SU-DHL-6 (cell line): ENCODE measurements at regions not wholly inside any gene's neighbourhood (a gene's known extent, or its start where the extent isn't known, plus 50 kb on each side); places are given as distances from the start of the nearest gene placed in this dataset.

Experiments
- H2AFZ ChIP-seq: fragments of 200-600 bp; sonication (generic); 2 replicates; pipeline ENCODE4 v1.6.1; 2014; ENCODE audit warnings: low read depth, mild to moderate bottlenecking, moderate library complexity, mixed read lengths, antibody characterized with exemption, low read length; ENCODE audit not compliant: severe bottlenecking
- H3F3A ChIP-seq: fragments of 200-600 bp; shearing (Covaris generic); 2 replicates; pipeline ENCODE4 v1.6.0; 2016; ENCODE audit warnings: antibody characterized with exemption, mild to moderate bottlenecking; ENCODE audit not compliant: insufficient read depth
- H3K27ac ChIP-seq: fragments of 200-600 bp; sonication (generic); 2 replicates; pipeline ENCODE4 v1.5.1; 2016; ENCODE audit warnings: low read depth, mild to moderate bottlenecking, low read length, moderate library complexity, mixed read lengths
- H3K27me3 ChIP-seq: fragments of 200-600 bp; sonication (generic), shearing (Covaris generic); 2 replicates; pipeline ENCODE4 v1.6.0; 2014; ENCODE audit warnings: mild to moderate bottlenecking, low read length
- H3K36me3 ChIP-seq: fragments of 200-600 bp; sonication (generic); 2 replicates; pipeline ENCODE4 v1.6.1; 2014; ENCODE audit warnings: mild to moderate bottlenecking, low read length, mixed read lengths
- H3K4me2 ChIP-seq: fragments of 300-600, 200-600 bp; shearing (Covaris generic), sonication (generic); 2 replicates; pipeline ENCODE4 v1.6.0; 2014; ENCODE audit warnings: low read length, low read depth, mild to moderate bottlenecking; ENCODE audit not compliant: poor library complexity, severe bottlenecking
- H3K4me3 ChIP-seq: fragments of 200-600 bp; sonication (generic); 2 replicates; pipeline ENCODE4 v1.5.1; 2014; ENCODE audit warnings: antibody characterized with exemption, low read length, mild to moderate bottlenecking, mixed read lengths; ENCODE audit not compliant: insufficient read depth, poor library complexity, severe bottlenecking
- H3K79me2 ChIP-seq: fragments of 200-600 bp; sonication (generic); 2 replicates; pipeline ENCODE4 v1.6.1; 2014; ENCODE audit warnings: mild to moderate bottlenecking, low read length, moderate library complexity; ENCODE audit not compliant: insufficient read depth
- H3K9ac ChIP-seq: fragments of 200-600 bp; sonication (generic); 2 replicates; pipeline ENCODE4 v1.7.0; 2014; ENCODE audit warnings: mild to moderate bottlenecking, low read length
- H3K9me2 ChIP-seq: fragments of 200-600 bp; sonication (generic); replicated peaks from 2 replicates; pipeline ENCODE4 v1.6.1; 2014; ENCODE audit warnings: low read length; ENCODE audit not compliant: insufficient read depth
- H3K9me3 ChIP-seq: fragments of 200-600 bp; sonication (generic); 2 replicates; pipeline ENCODE4 v1.6.1; 2014; ENCODE audit warnings: low read length, mixed read lengths; ENCODE audit not compliant: insufficient read depth
- H4K20me1 ChIP-seq: fragments of 200-600 bp; sonication (generic); 2 replicates; pipeline ENCODE4 v1.6.1; 2014; ENCODE audit warnings: low read depth, mild to moderate bottlenecking, antibody characterized with exemption, low read length, moderate library complexity, mixed read lengths
- CTCF ChIP-seq: fragments of 200-600 bp; sonication (generic); IDR thresholded peaks from one replicate; pipeline ENCODE4 v1.5.1; 2017; ENCODE audit warnings: antibody characterized with exemption, mild to moderate bottlenecking, low read length, moderate library complexity; ENCODE audit not compliant: insufficient read depth, poor library complexity, severe bottlenecking
- EZH2phosphoT487 ChIP-seq: fragments of 200-600 bp; sonication (generic), shearing (Covaris generic); conservative IDR thresholded peaks from 2 replicates; pipeline ENCODE4 v1.6.1; 2018; ENCODE audit warnings: mild to moderate bottlenecking, antibody characterized with exemption, low read length, moderate library complexity, mixed read lengths

- Histone ChIP-seq H3K27ac (no peak overlapping the region), H3K4me2 (no peak overlapping the region), H2AFZ (no peak overlapping the region), H4K20me1 (no peaks in the 10 kb centered on the region), H3F3A (no peaks in the 10 kb centered on the region), H3K36me3 (no peaks in the 10 kb centered on the region), H3K9me3 (no peaks in the 10 kb centered on the region), H3K79me2 (no peaks in the 10 kb centered on the region), H3K9ac (no peak overlapping the region), H3K27me3 (no peaks in the 10 kb centered on the region), H3K9me2 (no peaks in the 10 kb centered on the region), H3K4me3 (no peak overlapping the region)
- no peak for TF ChIP-seq EZH2phosphoT487
- TF ChIP-seq CTCF = no peak
Measured at GRCh38 chr11:15627560-15627959, 512.8 kb downstream of the INSC start.

GRCh38 chr11:15629690-15630321 is 515.1 kb downstream of the INSC start:
- Histone ChIP-seq H3K4me2 (no peak overlapping the region), H3K4me3 (no peak overlapping the region), H3K9me2 (no peaks in the 10 kb centered on the region), H3K9ac (no peak overlapping the region), H2AFZ (no peak overlapping the region), H3K36me3 (no peaks in the 10 kb centered on the region), H3K27me3 (no peaks in the 10 kb centered on the region), H3K79me2 (no peaks in the 10 kb centered on the region), H3F3A (no peaks in the 10 kb centered on the region), H4K20me1 (no peaks in the 10 kb centered on the region), H3K27ac (no peak overlapping the region), H3K9me3 (no peaks in the 10 kb centered on the region)
- TF ChIP-seq CTCF = peak; percentile 25
- TF ChIP-seq EZH2phosphoT487 = no peak

GRCh38 chr11:15630896-15631295 is 516.2 kb downstream of the INSC start:
- Histone ChIP-seq H3K9me2 (no peaks in the 10 kb centered on the region), H3K9me3 (no peaks in the 10 kb centered on the region), H3F3A (no peaks in the 10 kb centered on the region), H3K27ac (no peak overlapping the region), H4K20me1 (no peaks in the 10 kb centered on the region), H3K9ac (no peak overlapping the region), H3K27me3 (no peaks in the 10 kb centered on the region), H3K79me2 (no peaks in the 10 kb centered on the region), H2AFZ (no peak overlapping the region), H3K36me3 (no peaks in the 10 kb centered on the region), H3K4me2 (no peak overlapping the region), H3K4me3 (no peak overlapping the region)
- TF ChIP-seq CTCF (no peak), EZH2phosphoT487 (no peak)
